ENCODE measurements at regions not wholly inside any gene's neighbourhood (a gene's known extent, or its start where the extent isn't known, plus 50 kb on each side); places are given as distances from the start of the nearest gene placed in this dataset.
A peak's percentile ranks its signal among the peaks of the same experiment; 100 is the strongest.

DNA sequence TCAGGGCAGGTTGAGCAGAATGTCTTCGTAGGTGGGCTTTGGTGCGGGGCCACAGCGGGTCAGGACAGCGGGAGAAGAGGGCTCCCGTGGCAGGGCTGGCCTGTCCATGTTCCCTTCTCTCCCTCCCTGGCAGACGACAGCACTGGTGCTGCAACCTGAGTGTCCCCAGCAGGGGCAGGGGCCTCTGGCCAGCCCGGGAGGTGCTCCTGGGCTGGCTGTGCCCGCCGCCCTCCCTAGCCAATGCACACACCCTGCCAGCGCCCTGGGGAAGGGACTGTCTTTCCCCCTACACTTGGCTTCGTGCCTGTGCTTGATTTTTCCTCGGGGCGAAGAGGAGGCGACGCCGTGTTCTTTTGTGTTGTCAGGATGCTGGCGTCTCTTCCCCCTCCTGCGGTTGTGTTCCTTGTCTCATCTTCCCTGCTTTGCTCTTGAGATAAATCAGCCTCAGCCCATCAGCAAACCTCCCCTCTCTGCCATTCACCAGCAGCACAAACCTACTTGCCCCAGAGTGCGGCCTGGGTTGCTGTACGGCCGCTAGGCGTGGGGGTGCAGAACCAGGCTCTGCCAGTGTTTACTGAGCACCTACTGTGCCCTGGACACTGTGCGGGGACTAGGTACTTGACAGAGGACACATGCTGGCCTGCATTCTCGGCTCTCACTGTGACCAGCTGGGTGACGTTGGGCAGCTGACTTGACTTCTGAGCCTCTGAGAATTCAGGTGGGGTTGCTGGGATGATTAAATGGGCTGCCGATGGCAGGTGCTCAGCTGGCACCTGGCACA lies 237.3 kb upstream of the CIBAR2 start:
- no peaks in the 10 kb centered on the region for H3K27me3 ChIP-seq (ENCODE audit: control insufficient read depth in 3 of 3, insufficient read depth in 3 of 3, low read length in 2 of 3)
- peaks cover 0 to 50% (median 21%) of the 10 kb centered on the region in 5 donors for H3K4me1 ChIP-seq (ENCODE audit: control insufficient read depth in 5 of 5, insufficient read depth in 5 of 5, low read length in 5 of 5)
- 75 to 81% methylated on average over 26 of the region's 26 CpGs for WGBS, 2 donors
- H3K27ac ChIP-seq (ENCODE audit: low read depth in 1 of 2, low read length in 1 of 2), result no peak overlapping the region
- ATAC-seq (ENCODE audit: insufficient read depth, low FRiP score) (no peak), DNase-seq (peak in 1 of 3 donors; percentile 42)
- no peaks in the 10 kb centered on the region for H3K36me3 ChIP-seq (ENCODE audit: control insufficient read depth in 4 of 4, insufficient read depth in 4 of 4, low read length in 4 of 4)
- H3K9ac ChIP-seq (ENCODE audit: insufficient read depth in 1 of 2, low read length in 2 of 2), result no peak overlapping the region
- H3K9me3 ChIP-seq (ENCODE audit: control insufficient read depth in 4 of 4, insufficient read depth in 3 of 4, low read length in 3 of 4), result peaks cover 0 to 2% (median 0%) of the 10 kb centered on the region in 4 donors
- TF ChIP-seq, protein P1, sequence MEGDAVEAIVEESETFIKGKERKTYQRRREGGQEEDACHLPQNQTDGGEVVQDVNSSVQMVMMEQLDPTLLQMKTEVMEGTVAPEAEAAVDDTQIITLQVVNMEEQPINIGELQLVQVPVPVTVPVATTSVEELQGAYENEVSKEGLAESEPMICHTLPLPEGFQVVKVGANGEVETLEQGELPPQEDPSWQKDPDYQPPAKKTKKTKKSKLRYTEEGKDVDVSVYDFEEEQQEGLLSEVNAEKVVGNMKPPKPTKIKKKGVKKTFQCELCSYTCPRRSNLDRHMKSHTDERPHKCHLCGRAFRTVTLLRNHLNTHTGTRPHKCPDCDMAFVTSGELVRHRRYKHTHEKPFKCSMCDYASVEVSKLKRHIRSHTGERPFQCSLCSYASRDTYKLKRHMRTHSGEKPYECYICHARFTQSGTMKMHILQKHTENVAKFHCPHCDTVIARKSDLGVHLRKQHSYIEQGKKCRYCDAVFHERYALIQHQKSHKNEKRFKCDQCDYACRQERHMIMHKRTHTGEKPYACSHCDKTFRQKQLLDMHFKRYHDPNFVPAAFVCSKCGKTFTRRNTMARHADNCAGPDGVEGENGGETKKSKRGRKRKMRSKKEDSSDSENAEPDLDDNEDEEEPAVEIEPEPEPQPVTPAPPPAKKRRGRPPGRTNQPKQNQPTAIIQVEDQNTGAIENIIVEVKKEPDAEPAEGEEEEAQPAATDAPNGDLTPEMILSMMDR (IDR thresholded peaks at IDR 0.05; ENCODE audit: control extremely low read depth, extremely low read depth), result no peak
- H3K4me3 ChIP-seq, result no peak overlapping the region

DNA sequence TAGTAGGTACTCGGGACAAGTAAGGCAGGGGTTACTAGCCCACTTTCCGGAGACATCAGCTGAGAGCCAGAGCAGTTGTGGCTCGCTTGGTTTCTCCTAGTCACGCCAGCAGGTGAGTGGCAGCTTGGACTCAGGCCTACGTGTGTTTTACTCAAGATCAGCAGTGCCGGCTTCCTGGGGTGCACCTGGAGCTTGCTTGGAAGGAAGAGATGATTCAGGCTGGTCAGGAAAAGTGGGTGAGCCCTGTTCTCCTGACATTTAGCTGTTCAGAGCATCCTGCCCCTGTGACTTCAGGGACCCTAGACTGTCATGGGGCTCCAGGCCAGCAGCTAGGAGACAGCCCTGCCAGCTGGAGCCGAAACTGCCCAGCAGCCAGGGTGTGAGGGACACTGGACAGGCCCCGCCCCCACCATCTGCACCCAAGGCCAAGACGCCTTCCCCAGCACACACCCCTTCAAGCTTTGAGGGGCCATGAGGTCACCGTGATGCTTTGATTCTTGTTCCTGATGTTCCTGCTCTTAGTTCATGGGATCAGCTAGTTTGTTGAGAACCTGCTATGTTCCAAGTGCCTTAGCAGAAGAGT lies 238.0 kb upstream of the CIBAR2 start:
- H3K9me3 ChIP-seq (ENCODE audit: control insufficient read depth in 4 of 4, insufficient read depth in 3 of 4, low read length in 3 of 4), result peaks cover 0 to 2% (median 0%) of the 10 kb centered on the region in 4 donors
- H3K36me3 ChIP-seq (ENCODE audit: control insufficient read depth in 4 of 4, insufficient read depth in 4 of 4, low read length in 4 of 4), result no peaks in the 10 kb centered on the region
- ATAC-seq (ENCODE audit: insufficient read depth, low FRiP score), result no peak
- H3K4me1 ChIP-seq (ENCODE audit: control insufficient read depth in 5 of 5, insufficient read depth in 5 of 5, low read length in 5 of 5), result peaks cover 0 to 57% (median 21%) of the 10 kb centered on the region in 5 donors
- peak overlapping the region in 1 of 2 donors; percentile 7 for H3K27ac ChIP-seq (ENCODE audit: low read depth in 1 of 2, low read length in 1 of 2)
- DNase-seq, result peak in 1 of 3 donors; percentile 10
- 77 to 82% methylated on average over 10 of the region's 10 CpGs for WGBS, 2 donors
- no peak overlapping the region for H3K9ac ChIP-seq (ENCODE audit: insufficient read depth in 1 of 2, low read length in 2 of 2)
- TF ChIP-seq, protein P1 (IDR thresholded peaks at IDR 0.05; ENCODE audit: control extremely low read depth, extremely low read depth), result no peak
- no peaks in the 10 kb centered on the region for H3K27me3 ChIP-seq (ENCODE audit: control insufficient read depth in 3 of 3, insufficient read depth in 3 of 3, low read length in 2 of 3)
- H3K4me3 ChIP-seq, result no peak overlapping the region

DNA sequence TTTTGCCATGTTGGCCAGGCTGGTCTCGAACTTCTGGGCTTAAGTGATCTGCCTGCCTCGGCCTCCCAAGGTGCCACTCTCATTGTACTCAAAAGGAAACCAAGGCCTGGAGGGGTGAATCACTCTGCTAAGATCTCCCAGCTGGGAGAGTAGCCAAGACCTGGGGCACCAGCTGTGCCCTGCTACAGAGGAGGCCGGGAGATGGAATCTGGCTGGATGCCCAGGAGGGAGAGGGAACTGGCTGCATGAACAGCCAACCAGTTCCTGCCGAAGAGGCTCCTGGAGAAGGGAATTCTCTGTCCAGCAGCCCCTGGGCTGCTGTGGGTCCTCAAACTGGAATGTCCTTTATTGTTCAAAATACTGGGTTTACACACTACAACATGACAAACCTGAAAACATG lies 238.7 kb upstream of the CIBAR2 start:
- DNase-seq (peak; percentile 92 to 95 (median 93)), ATAC-seq (ENCODE audit: insufficient read depth, low FRiP score) (no peak)
- peaks cover 0 to 58% (median 21%) of the 10 kb centered on the region in 5 donors for H3K4me1 ChIP-seq (ENCODE audit: control insufficient read depth in 5 of 5, insufficient read depth in 5 of 5, low read length in 5 of 5)
- H3K36me3 ChIP-seq (ENCODE audit: control insufficient read depth in 4 of 4, insufficient read depth in 4 of 4, low read length in 4 of 4), result no peaks in the 10 kb centered on the region
- WGBS, 2 donors, result 20 to 29% methylated on average over 4 of the region's 4 CpGs
- TF ChIP-seq, protein P1 (IDR thresholded peaks at IDR 0.05; ENCODE audit: control extremely low read depth, extremely low read depth), result no peak
- no peak overlapping the region for H3K9ac ChIP-seq (ENCODE audit: insufficient read depth in 1 of 2, low read length in 2 of 2)
- H3K9me3 ChIP-seq (ENCODE audit: control insufficient read depth in 4 of 4, insufficient read depth in 3 of 4, low read length in 3 of 4), result peaks cover 0 to 2% (median 0%) of the 10 kb centered on the region in 4 donors
- H3K4me3 ChIP-seq, result no peak overlapping the region
- H3K27me3 ChIP-seq (ENCODE audit: control insufficient read depth in 3 of 3, insufficient read depth in 3 of 3, low read length in 2 of 3), result no peaks in the 10 kb centered on the region
- no peak overlapping the region for H3K27ac ChIP-seq (ENCODE audit: low read depth in 1 of 2, low read length in 1 of 2)
